GM12864 (cell line): ENCODE measurements at regions not wholly inside any gene's neighbourhood (a gene's known extent, or its start where the extent isn't known, plus 50 kb on each side); places are given as distances from the start of the nearest gene placed in this dataset.

ENCODE experiments used
- DNase-seq: peaks from one replicate; pipeline ENCODE4 v3.0.0-alpha.2; 2011; ENCODE audit warnings: low read depth
- H3K4me3 ChIP-seq: 2 replicates; pipeline ENCODE4 v1.5.1; 2011; ENCODE audit warnings: mild to moderate bottlenecking, low read depth, low read length, control low read depth
- CTCF ChIP-seq: IDR thresholded peaks from 2 replicates; pipeline ENCODE4 v1.5.1; 2011; ENCODE audit warnings: low read depth, mild to moderate bottlenecking, moderate library complexity, low read length, control low read depth, inconsistent platforms; ENCODE audit errors: missing control alignments

GRCh38 chr1:243996223-243996622, 54.9 kb upstream of the ZBTB18 start:
- H3K4me3 ChIP-seq = no peak overlapping the region
- no peak for DNase-seq
- no peak for TF ChIP-seq CTCF

- H3K4me3 ChIP-seq = no peak overlapping the region
- no peak for DNase-seq
- TF ChIP-seq CTCF = no peak
Observed at GRCh38 chr1:243991650-243992049, 59.4 kb upstream of the ZBTB18 start.

GRCh38 chr1:243984788-243985187, 66.3 kb upstream of the ZBTB18 start:
- H3K4me3 ChIP-seq = no peak overlapping the region
- no peak for DNase-seq
- no peak for TF ChIP-seq CTCF

- TF ChIP-seq CTCF = no peak
- H3K4me3 ChIP-seq = no peak overlapping the region
- no peak for DNase-seq
Observed at GRCh38 chr1:243982447-243983018, 68.5 kb upstream of the ZBTB18 start.

GRCh38 chr1:243980471-243980870, 70.6 kb upstream of the ZBTB18 start:
- DNase-seq = no peak

GRCh38 chr1:243980071-243980470, 71.0 kb upstream of the ZBTB18 start:
- no peak overlapping the region for H3K4me3 ChIP-seq
- DNase-seq = no peak
- TF ChIP-seq CTCF = no peak

More at GRCh38 chr1:243980471-243980870, 70.6 kb upstream of the ZBTB18 start:
- no peak overlapping the region for H3K4me3 ChIP-seq
- TF ChIP-seq CTCF = no peak

GRCh38 chr1:243979396-243979795, 71.7 kb upstream of the ZBTB18 start:
- TF ChIP-seq CTCF = no peak
- DNase-seq = no peak
- H3K4me3 ChIP-seq = no peak overlapping the region
